Stimulated activated CD4-positive, alpha-beta T cell treated with anti-CD3 and anti-CD28 coated beads, TNF-alpha, amount 100 ng/mL, for 48 hours (primary cell): ENCODE measurements at regions not wholly inside any gene's neighbourhood (a gene's known extent, or its start where the extent isn't known, plus 50 kb on each side); places are given as distances from the start of the nearest gene placed in this dataset.

Experiments
- DNase-seq, 3 donors: peaks; one replicate each; pipeline ENCODE4 v3.0.0-alpha.2; 2020; ENCODE audit warnings: low read depth in 3 of 3

GRCh38 chr9:87324613-87325194, 173.0 kb upstream of the DAPK1 start:
- no peak for DNase-seq

GRCh38 chr9:87327575-87328125, 170.0 kb upstream of the DAPK1 start:
- no peak for DNase-seq

- DNase-seq = no peak
Measured at GRCh38 chr9:87333802-87334201, 163.9 kb upstream of the DAPK1 start.

- DNase-seq = no peak
Measured at GRCh38 chr9:87334366-87334765, 163.3 kb upstream of the DAPK1 start.

GRCh38 chr9:87336407-87336806, 161.3 kb upstream of the DAPK1 start:
- no peak for DNase-seq

- no peak for DNase-seq
Measured at GRCh38 chr9:87336914-87337333, 160.7 kb upstream of the DAPK1 start.

GRCh38 chr9:87337335-87338087, 160.2 kb upstream of the DAPK1 start:
- DNase-seq = no peak

GRCh38 chr9:87338088-87338989, 159.3 kb upstream of the DAPK1 start:
- DNase-seq = no peak

- no peak for DNase-seq
Measured at GRCh38 chr9:87340391-87340790, 157.3 kb upstream of the DAPK1 start.

GRCh38 chr9:87342743-87343142, 154.9 kb upstream of the DAPK1 start:
- no peak for DNase-seq

GRCh38 chr9:87343816-87344430, 153.7 kb upstream of the DAPK1 start:
- DNase-seq = no peak

- DNase-seq = no peak
Measured at GRCh38 chr9:87346061-87346665, 151.5 kb upstream of the DAPK1 start.

- no peak for DNase-seq
Measured at GRCh38 chr9:87350915-87351314, 146.8 kb upstream of the DAPK1 start.

- no peak for DNase-seq
Measured at GRCh38 chr9:87353301-87353700, 144.4 kb upstream of the DAPK1 start.

- DNase-seq = no peak
Measured at GRCh38 chr9:87354147-87354546, 143.5 kb upstream of the DAPK1 start.

GRCh38 chr9:87357600-87357999, 140.1 kb upstream of the DAPK1 start:
- DNase-seq = no peak

GRCh38 chr9:87359264-87359663, 138.4 kb upstream of the DAPK1 start:
- no peak for DNase-seq

GRCh38 chr9:87359958-87360601, 137.6 kb upstream of the DAPK1 start:
- DNase-seq = no peak

GRCh38 chr9:87370049-87370685, 127.5 kb upstream of the DAPK1 start:
- no peak for DNase-seq

GRCh38 chr9:87371795-87372355, 125.8 kb upstream of the DAPK1 start:
- no peak for DNase-seq
